ENCODE measurements at regions not wholly inside any gene's neighbourhood (a gene's known extent, or its start where the extent isn't known, plus 50 kb on each side); places are given as distances from the start of the nearest gene placed in this dataset.

GRCh38 chr3:68408626-68409025 is 523.7 kb downstream of the TAFA4 start:
- H3K27me3 ChIP-seq = no peaks in the 10 kb centered on the region
- intact Hi-C loops (cut with DNase I) = no loop called here
- TF ChIP-seq CTCF (IDR thresholded peaks at IDR 0.05) = no peak
- TF ChIP-seq POLR2A (IDR thresholded peaks at IDR 0.05) = no peak
- no peak overlapping the region for H3K4me3 ChIP-seq
- H3K27ac ChIP-seq = no peak overlapping the region
- no peaks in the 10 kb centered on the region for H3K4me1 ChIP-seq (replicated peaks in 1 of 2)
- 58 to 80% (median 75%) methylated on average over 1 of the region's 1 CpG for WGBS, 4 donors
- DNase-seq = no peak
- H3K9me3 ChIP-seq (replicated peaks in 1 of 3) = no peaks in the 10 kb centered on the region
- no peaks in the 10 kb centered on the region for H3K36me3 ChIP-seq (replicated peaks in 1 of 2)

- Histone ChIP-seq H3K27me3 (no peaks in the 10 kb centered on the region), H3K27ac (no peak overlapping the region), H3K4me3 (no peak overlapping the region), H3K4me1 (replicated peaks in 1 of 2) (no peaks in the 10 kb centered on the region), H3K36me3 (replicated peaks in 1 of 2) (no peaks in the 10 kb centered on the region), H3K9me3 (replicated peaks in 1 of 3) (no peaks in the 10 kb centered on the region)
- intact Hi-C loops (cut with DNase I) = no loop called here
- TF ChIP-seq CTCF (IDR thresholded peaks at IDR 0.05) = no peak
- TF ChIP-seq POLR2A (IDR thresholded peaks at IDR 0.05) = no peak
- no peak for DNase-seq
These were observed 528.6 kb downstream of the TAFA4 start for GRCh38 chr3:68403741-68404140.

- Histone ChIP-seq H3K9me3 (replicated peaks in 1 of 3) (no peaks in the 10 kb centered on the region), H3K27me3 (no peaks in the 10 kb centered on the region), H3K27ac (no peak overlapping the region), H3K4me1 (replicated peaks in 1 of 2) (no peaks in the 10 kb centered on the region), H3K36me3 (replicated peaks in 1 of 2) (no peaks in the 10 kb centered on the region), H3K4me3 (no peak overlapping the region)
- intact Hi-C loops (cut with DNase I) = no loop called here
- WGBS, 4 donors = 56 to 68% (median 60%) methylated on average over 6 of the region's 6 CpGs
- no peak for TF ChIP-seq POLR2A (IDR thresholded peaks at IDR 0.05)
- TF ChIP-seq CTCF (IDR thresholded peaks at IDR 0.05) = no peak
- DNase-seq = no peak
These were observed 530.0 kb downstream of the TAFA4 start for GRCh38 chr3:68402235-68402918.

GRCh38 chr3:68378631-68379030 is 553.7 kb downstream of the TAFA4 start:
- Histone ChIP-seq H3K9me3 (replicated peaks in 1 of 3) (no peaks in the 10 kb centered on the region), H3K27ac (no peak overlapping the region), H3K4me3 (no peak overlapping the region), H3K4me1 (replicated peaks in 1 of 2) (no peaks in the 10 kb centered on the region), H3K36me3 (replicated peaks in 1 of 2) (no peaks in the 10 kb centered on the region), H3K27me3 (no peaks in the 10 kb centered on the region)
- 67 to 75% (median 74%) methylated on average over 8 of the region's 8 CpGs for WGBS, 4 donors
- intact Hi-C loops (cut with DNase I) = no loop called here
- DNase-seq = no peak
- no peak for TF ChIP-seq POLR2A (IDR thresholded peaks at IDR 0.05)
- no peak for TF ChIP-seq CTCF (IDR thresholded peaks at IDR 0.05)
